ENCODE measurements at regions not wholly inside any gene's neighbourhood (a gene's known extent, or its start where the extent isn't known, plus 50 kb on each side); places are given as distances from the start of the nearest gene placed in this dataset.
A peak's percentile ranks its signal among the peaks of the same experiment; 100 is the strongest.
"Not testable (repeated sequence)": the region's sequence is repeated elsewhere in the genome, so short reads cannot be mapped to it uniquely, and the experiment has no call there.

DNA sequence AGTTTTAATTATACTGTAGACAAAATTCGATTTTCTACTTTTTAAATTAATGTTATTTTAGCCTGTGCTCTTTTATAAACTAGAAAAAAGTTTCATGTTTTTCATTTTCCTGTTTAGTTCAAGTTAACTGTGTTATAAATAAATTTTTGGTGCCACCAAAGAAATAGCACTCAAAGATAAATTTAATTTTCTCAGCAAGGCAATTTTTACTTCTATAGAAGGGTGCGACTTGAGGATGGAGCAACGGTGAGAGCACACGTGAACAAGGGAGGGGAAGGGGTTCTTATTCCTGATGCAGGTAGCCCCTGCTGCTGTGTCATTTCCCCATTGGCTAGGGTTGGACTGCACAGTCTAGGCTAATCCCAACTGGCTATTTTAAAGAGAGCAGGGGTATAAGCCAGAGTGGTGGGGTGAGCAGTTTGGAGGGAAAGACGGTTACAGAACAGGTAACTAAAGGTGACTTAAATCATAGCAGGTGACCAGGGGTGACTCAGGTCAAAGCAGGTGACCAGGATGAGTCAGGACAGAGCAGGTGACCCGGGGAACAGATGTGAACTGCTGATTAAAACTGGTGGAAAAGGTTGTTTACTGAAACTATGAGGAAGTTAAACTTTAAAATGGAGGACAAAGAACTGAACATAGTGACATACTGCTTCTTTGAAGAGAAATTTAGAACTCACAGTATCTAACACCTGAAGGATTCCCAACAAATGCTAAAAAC, 104.6 kb upstream of the GPBP1 start:
- Histone ChIP-seq H3K18ac (ENCODE audit: low read length) (no peak overlapping the region), H3K9ac (ENCODE audit: low read length) (no peak overlapping the region), H3K79me1 (ENCODE audit: low read length) (no peaks in the 10 kb centered on the region), H2AK5ac (ENCODE audit: low read length) (no peak overlapping the region), H2BK5ac (ENCODE audit: low read length) (no peak overlapping the region), H3K4me1 (ENCODE audit: control insufficient read depth, low read depth, low read length) (no peaks in the 10 kb centered on the region), H4K5ac (ENCODE audit: low read length) (no peak overlapping the region), H3K79me2 (ENCODE audit: control insufficient read depth, insufficient read depth, low read length) (no peaks in the 10 kb centered on the region), H3K23ac (ENCODE audit: low read length) (no peak overlapping the region), H3K4me3 (ENCODE audit: low read length) (no peak overlapping the region), H3K56ac (ENCODE audit: low read length) (no peak overlapping the region), H3K4ac (ENCODE audit: low read depth, low read length) (no peak overlapping the region), H2BK120ac (ENCODE audit: low read depth, low read length) (no peak overlapping the region), H4K8ac (ENCODE audit: low read depth, low read length) (no peak overlapping the region), H3K27ac (ENCODE audit: low read depth, low read length) (no peak overlapping the region), H3K4me2 (ENCODE audit: low read length) (no peak overlapping the region), H3K36me3 (ENCODE audit: control insufficient read depth, insufficient read depth, low read length) (no peaks in the 10 kb centered on the region), H3K27me3 (ENCODE audit: insufficient read depth, low read length, poor library complexity) (no peaks in the 10 kb centered on the region), H2BK15ac (replicated peaks; ENCODE audit: low read depth) (no peak overlapping the region)
- WGBS (ENCODE audit: extremely low coverage, insufficient coverage, low lambda C conversion rate), result 100% methylated on average over 1 of the region's 6 CpGs
- DNase-seq, result no peak

DNA sequence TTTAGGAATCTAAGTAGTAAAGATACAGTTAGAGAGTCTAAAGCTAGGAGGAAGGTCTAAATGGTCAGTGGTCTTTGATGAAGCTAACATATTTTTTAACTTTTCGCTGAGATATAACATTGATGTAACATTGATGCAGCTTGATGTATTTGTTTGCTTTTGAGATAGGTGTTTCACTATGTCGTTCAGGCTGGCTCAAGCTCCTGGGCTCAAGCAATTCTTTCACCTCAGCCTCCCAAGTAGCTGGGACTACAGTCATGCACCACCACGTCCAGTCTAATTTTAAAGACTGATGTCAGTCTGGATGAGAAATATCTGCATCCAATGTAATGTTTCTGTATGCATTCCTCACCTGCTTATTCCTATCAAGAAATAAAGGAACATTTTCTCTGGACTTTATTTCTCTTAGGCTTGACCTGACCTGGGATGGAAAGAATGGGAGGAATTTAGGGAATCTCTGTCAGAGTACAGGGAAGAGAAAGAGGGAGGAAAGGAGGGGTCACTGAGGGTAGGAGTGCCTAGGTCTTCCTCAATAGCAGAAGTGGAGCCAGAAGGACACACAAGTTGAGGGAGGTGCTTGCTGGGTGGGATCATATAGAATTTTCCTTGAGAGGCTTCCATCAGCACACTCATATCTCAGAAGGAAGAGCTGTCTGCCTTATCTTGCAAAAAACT, 101.5 kb upstream of the GPBP1 start:
- H3K79me2 ChIP-seq (ENCODE audit: control insufficient read depth, insufficient read depth, low read length), result no peaks in the 10 kb centered on the region
- no peaks in the 10 kb centered on the region for H3K79me1 ChIP-seq (ENCODE audit: low read length)
- no peak overlapping the region for H2BK5ac ChIP-seq (ENCODE audit: low read length)
- no peak overlapping the region for H2BK15ac ChIP-seq (replicated peaks; ENCODE audit: low read depth)
- no peak overlapping the region for H3K18ac ChIP-seq (ENCODE audit: low read length)
- no peak overlapping the region for H2BK120ac ChIP-seq (ENCODE audit: low read depth, low read length)
- H2AK5ac ChIP-seq (ENCODE audit: low read length), result no peak overlapping the region
- no peak overlapping the region for H3K27ac ChIP-seq (ENCODE audit: low read depth, low read length)
- peak; percentile 88 for DNase-seq
- H3K4me2 ChIP-seq (ENCODE audit: low read length), result no peak overlapping the region
- WGBS (ENCODE audit: extremely low coverage, insufficient coverage, low lambda C conversion rate), result no CpG with 5 or more reads among the region's 3 CpGs
- H4K5ac ChIP-seq (ENCODE audit: low read length), result no peak overlapping the region
- no peak overlapping the region for H3K9ac ChIP-seq (ENCODE audit: low read length)
- no peak overlapping the region for H3K4me3 ChIP-seq (ENCODE audit: low read length)
- no peaks in the 10 kb centered on the region for H3K27me3 ChIP-seq (ENCODE audit: insufficient read depth, low read length, poor library complexity)
- no peak overlapping the region for H4K8ac ChIP-seq (ENCODE audit: low read depth, low read length)
- no peaks in the 10 kb centered on the region for H3K36me3 ChIP-seq (ENCODE audit: control insufficient read depth, insufficient read depth, low read length)
- H3K4me1 ChIP-seq (ENCODE audit: control insufficient read depth, low read depth, low read length), result no peaks in the 10 kb centered on the region
- H3K4ac ChIP-seq (ENCODE audit: low read depth, low read length), result no peak overlapping the region
- H3K56ac ChIP-seq (ENCODE audit: low read length), result no peak overlapping the region
- no peak overlapping the region for H3K23ac ChIP-seq (ENCODE audit: low read length)

DNA sequence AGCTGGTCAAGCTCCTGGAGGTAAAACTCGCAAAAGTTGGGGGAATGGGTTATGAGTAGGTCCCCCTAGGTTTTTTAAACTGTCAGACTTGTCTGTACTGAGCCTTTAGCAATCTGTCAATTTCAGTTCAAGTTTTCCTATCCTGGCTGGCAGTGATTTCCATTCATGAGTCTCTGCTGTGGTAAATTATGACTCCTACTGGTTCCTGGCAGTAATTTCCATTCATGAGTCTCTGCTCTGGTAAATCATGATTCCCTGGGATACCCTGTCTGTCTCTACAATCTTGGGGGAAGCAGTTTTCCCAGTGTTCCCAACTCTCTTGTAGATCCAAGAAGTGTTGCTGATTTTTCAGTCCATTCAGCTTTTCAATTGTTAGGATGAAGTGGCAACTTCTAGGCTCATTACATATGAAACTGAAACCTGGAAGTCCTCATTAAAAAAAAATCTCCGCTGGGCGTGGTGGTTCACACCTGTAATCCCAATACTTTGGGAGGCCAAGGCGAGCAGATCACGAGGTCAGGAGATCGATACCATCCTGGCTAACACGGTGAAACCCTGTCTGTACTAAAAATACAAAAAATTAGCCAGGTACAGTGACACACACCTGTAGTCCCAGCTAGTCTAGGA, 91.3 kb upstream of the GPBP1 start:
- Histone ChIP-seq H3K9ac (ENCODE audit: low read length) (no peak overlapping the region), H3K79me2 (ENCODE audit: control insufficient read depth, insufficient read depth, low read length) (no peaks in the 10 kb centered on the region), H3K27me3 (ENCODE audit: insufficient read depth, low read length, poor library complexity) (no peaks in the 10 kb centered on the region), H3K27ac (ENCODE audit: low read depth, low read length) (no peak overlapping the region), H3K4me1 (ENCODE audit: control insufficient read depth, low read depth, low read length) (no peaks in the 10 kb centered on the region), H2BK15ac (replicated peaks; ENCODE audit: low read depth) (no peak overlapping the region), H3K56ac (ENCODE audit: low read length) (no peak overlapping the region), H4K8ac (ENCODE audit: low read depth, low read length) (no peak overlapping the region), H3K79me1 (ENCODE audit: low read length) (no peaks in the 10 kb centered on the region), H3K4me2 (ENCODE audit: low read length) (no peak overlapping the region), H2AK5ac (ENCODE audit: low read length) (no peak overlapping the region), H2BK120ac (ENCODE audit: low read depth, low read length) (no peak overlapping the region), H3K4me3 (ENCODE audit: low read length) (no peak overlapping the region), H3K23ac (ENCODE audit: low read length) (no peak overlapping the region), H2BK5ac (ENCODE audit: low read length) (no peak overlapping the region), H3K18ac (ENCODE audit: low read length) (no peak overlapping the region), H3K4ac (ENCODE audit: low read depth, low read length) (no peak overlapping the region), H4K5ac (ENCODE audit: low read length) (no peak overlapping the region), H3K36me3 (ENCODE audit: control insufficient read depth, insufficient read depth, low read length) (no peaks in the 10 kb centered on the region)
- peak; percentile 51 for DNase-seq
- no CpG with 5 or more reads among the region's 7 CpGs for WGBS (ENCODE audit: extremely low coverage, insufficient coverage, low lambda C conversion rate)

DNA sequence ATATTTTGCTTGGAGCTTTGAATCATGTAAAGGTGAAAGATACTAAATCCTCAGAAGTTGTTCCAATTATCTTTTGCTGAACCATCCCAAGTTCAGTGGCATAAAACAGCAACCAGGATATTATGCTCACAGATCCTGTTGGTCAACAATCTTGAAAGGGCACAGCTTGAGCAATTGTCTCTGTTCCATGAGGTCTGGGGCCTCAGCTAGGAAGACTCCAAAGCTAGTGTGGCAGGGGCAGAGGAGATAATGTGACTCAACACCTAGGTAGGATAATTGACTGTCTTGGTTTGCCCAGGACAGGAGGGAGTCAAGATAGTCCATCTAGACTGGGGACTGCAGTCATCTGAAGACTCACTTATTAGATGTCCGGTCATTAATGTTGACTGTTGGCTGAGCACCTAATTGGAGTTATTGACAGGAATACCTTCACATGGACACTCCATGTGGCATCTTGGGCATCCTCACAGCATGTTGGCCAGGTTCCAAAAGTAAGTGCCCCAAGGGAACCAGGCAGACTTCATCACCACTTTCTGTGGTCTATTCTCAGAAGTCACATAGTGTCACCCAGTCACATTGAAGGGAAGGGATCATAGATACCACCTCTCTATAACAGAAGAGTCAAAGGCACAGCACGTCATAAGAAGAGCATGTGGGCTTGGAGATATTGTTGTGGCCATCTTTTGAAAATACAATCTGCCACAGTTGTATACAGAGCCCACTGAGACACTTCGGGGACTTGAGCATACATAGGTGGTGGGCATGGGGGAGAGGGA, 88.4 kb upstream of the GPBP1 start:
- no peak overlapping the region for H3K27ac ChIP-seq (ENCODE audit: low read depth, low read length)
- no peak overlapping the region for H2AK5ac ChIP-seq (ENCODE audit: low read length)
- H2BK15ac ChIP-seq (replicated peaks; ENCODE audit: low read depth), result no peak overlapping the region
- H3K4me3 ChIP-seq (ENCODE audit: low read length), result no peak overlapping the region
- no peaks in the 10 kb centered on the region for H3K36me3 ChIP-seq (ENCODE audit: control insufficient read depth, insufficient read depth, low read length)
- no peaks in the 10 kb centered on the region for H3K79me1 ChIP-seq (ENCODE audit: low read length)
- no peaks in the 10 kb centered on the region for H3K79me2 ChIP-seq (ENCODE audit: control insufficient read depth, insufficient read depth, low read length)
- H3K23ac ChIP-seq (ENCODE audit: low read length), result no peak overlapping the region
- H3K18ac ChIP-seq (ENCODE audit: low read length), result no peak overlapping the region
- no peak overlapping the region for H2BK120ac ChIP-seq (ENCODE audit: low read depth, low read length)
- no CpG with 5 or more reads among the region's 3 CpGs for WGBS (ENCODE audit: extremely low coverage, insufficient coverage, low lambda C conversion rate)
- no peak overlapping the region for H2BK5ac ChIP-seq (ENCODE audit: low read length)
- no peak overlapping the region for H4K8ac ChIP-seq (ENCODE audit: low read depth, low read length)
- no peak overlapping the region for H3K4me2 ChIP-seq (ENCODE audit: low read length)
- no peak overlapping the region for H3K9ac ChIP-seq (ENCODE audit: low read length)
- no peaks in the 10 kb centered on the region for H3K27me3 ChIP-seq (ENCODE audit: insufficient read depth, low read length, poor library complexity)
- DNase-seq, result no peak
- no peak overlapping the region for H3K56ac ChIP-seq (ENCODE audit: low read length)
- H3K4ac ChIP-seq (ENCODE audit: low read depth, low read length), result no peak overlapping the region
- H3K4me1 ChIP-seq (ENCODE audit: control insufficient read depth, low read depth, low read length), result no peaks in the 10 kb centered on the region
- no peak overlapping the region for H4K5ac ChIP-seq (ENCODE audit: low read length)

DNA sequence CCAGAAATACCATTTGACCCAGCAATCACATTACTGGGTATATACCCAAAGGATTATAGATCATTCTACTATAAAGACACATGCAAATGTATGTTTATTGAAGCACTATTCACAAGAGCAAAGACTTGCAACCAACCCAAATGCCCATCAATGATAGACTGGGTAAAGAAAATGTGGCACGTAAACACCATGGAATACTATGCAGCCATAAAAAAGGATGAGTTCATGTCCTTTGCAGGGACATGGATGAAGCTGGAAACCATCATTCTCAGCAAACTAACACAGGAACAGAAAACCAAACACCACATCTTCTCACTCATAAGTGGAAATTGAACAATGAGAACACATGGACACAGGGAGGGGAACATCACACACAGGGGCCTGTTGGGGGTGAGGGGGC, 85.9 kb upstream of the GPBP1 start:
- not testable (repeated sequence) for H3K36me3 ChIP-seq (ENCODE audit: control insufficient read depth, insufficient read depth, low read length); H3K4me1 ChIP-seq (ENCODE audit: control insufficient read depth, low read depth, low read length); H3K4me3 ChIP-seq (ENCODE audit: low read length); H2BK15ac ChIP-seq (replicated peaks; ENCODE audit: low read depth); H3K4ac ChIP-seq (ENCODE audit: low read depth, low read length); H3K27me3 ChIP-seq (ENCODE audit: insufficient read depth, low read length, poor library complexity); H3K18ac ChIP-seq (ENCODE audit: low read length); H3K4me2 ChIP-seq (ENCODE audit: low read length); H3K56ac ChIP-seq (ENCODE audit: low read length); H3K23ac ChIP-seq (ENCODE audit: low read length); H2BK120ac ChIP-seq (ENCODE audit: low read depth, low read length); H4K8ac ChIP-seq (ENCODE audit: low read depth, low read length); H3K27ac ChIP-seq (ENCODE audit: low read depth, low read length); DNase-seq; H3K79me1 ChIP-seq (ENCODE audit: low read length); H3K9ac ChIP-seq (ENCODE audit: low read length); H3K79me2 ChIP-seq (ENCODE audit: control insufficient read depth, insufficient read depth, low read length); H2AK5ac ChIP-seq (ENCODE audit: low read length); H2BK5ac ChIP-seq (ENCODE audit: low read length); H4K5ac ChIP-seq (ENCODE audit: low read length)
- no CpG with 5 or more reads among the region's 1 CpG for WGBS (ENCODE audit: extremely low coverage, insufficient coverage, low lambda C conversion rate)

Measured in mesendoderm (in vitro differentiated cells).